ENCODE measurements at regions not wholly inside any gene's neighbourhood (a gene's known extent, or its start where the extent isn't known, plus 50 kb on each side); places are given as distances from the start of the nearest gene placed in this dataset.
"Not testable (repeated sequence)": the region's sequence is repeated elsewhere in the genome, so short reads cannot be mapped to it uniquely, and the experiment has no call there.

- no peak overlapping the region for H3K4me3 ChIP-seq (ENCODE audit: low read depth, poor library complexity, severe bottlenecking)
- DNase-seq (ENCODE audit: low spot score in 2 of 2) = no peak
- no peak for TF ChIP-seq POLR2A (IDR thresholded peaks at IDR 0.05)
- TF ChIP-seq CTCF (IDR thresholded peaks at IDR 0.05) = no peak
- intact Hi-C loops (cut with DNase I; ENCODE audit: low total_unique reads) = no loop called here
Observed at GRCh38 chr2:193837111-193837738, 1642.5 kb upstream of the TMEFF2 start.

GRCh38 chr2:193836424-193837006 lies 1641.8 kb upstream of the TMEFF2 start:
- 75 to 84% methylated on average over 15 of the region's 15 CpGs for WGBS, 2 donors
- H3K4me3 ChIP-seq (ENCODE audit: low read depth, poor library complexity, severe bottlenecking); intact Hi-C loops (cut with DNase I; ENCODE audit: low total_unique reads); DNase-seq (ENCODE audit: low spot score in 2 of 2): not testable (repeated sequence)

GRCh38 chr2:193833895-193834294 lies 1639.2 kb upstream of the TMEFF2 start:
- 33 to 54% methylated on average over 2 of the region's 2 CpGs for WGBS, 2 donors
- H3K4me3 ChIP-seq (ENCODE audit: low read depth, poor library complexity, severe bottlenecking); intact Hi-C loops (cut with DNase I; ENCODE audit: low total_unique reads); DNase-seq (ENCODE audit: low spot score in 2 of 2): not testable (repeated sequence)

GRCh38 chr2:193824474-193824873 lies 1629.7 kb upstream of the TMEFF2 start:
- DNase-seq (ENCODE audit: low spot score in 2 of 2) = no peak
- intact Hi-C loops (cut with DNase I; ENCODE audit: low total_unique reads) = no loop called here
- no peak overlapping the region for H3K4me3 ChIP-seq (ENCODE audit: low read depth, poor library complexity, severe bottlenecking)
- whole genome bisulfite sequencing, 2 donors = 74 to 80% methylated on average over 1 of the region's 1 CpG
- TF ChIP-seq CTCF (IDR thresholded peaks at IDR 0.05) (no peak), POLR2A (IDR thresholded peaks at IDR 0.05) (no peak)

GRCh38 chr2:193818801-193819499 lies 1624.2 kb upstream of the TMEFF2 start:
- intact Hi-C loops (cut with DNase I; ENCODE audit: low total_unique reads) = no loop called here
- no peak for DNase-seq (ENCODE audit: low spot score in 2 of 2)
- H3K4me3 ChIP-seq (ENCODE audit: low read depth, poor library complexity, severe bottlenecking) = no peak overlapping the region
- TF ChIP-seq POLR2A (IDR thresholded peaks at IDR 0.05) = no peak
- no peak for TF ChIP-seq CTCF (IDR thresholded peaks at IDR 0.05)
- WGBS, 2 donors = 75 to 92% methylated on average over 2 to 5 of the region's 5 CpGs

GRCh38 chr2:193816008-193816407 lies 1621.3 kb upstream of the TMEFF2 start:
- intact Hi-C loops (cut with DNase I; ENCODE audit: low total_unique reads) = no loop called here
- H3K4me3 ChIP-seq (ENCODE audit: low read depth, poor library complexity, severe bottlenecking) = no peak overlapping the region
- no peak for TF ChIP-seq POLR2A (IDR thresholded peaks at IDR 0.05)
- TF ChIP-seq CTCF (IDR thresholded peaks at IDR 0.05) = no peak
- no peak for DNase-seq (ENCODE audit: low spot score in 2 of 2)

All from lower leg skin (tissue), 4 donors.